Activated CD4-positive, alpha-beta T cell treated with anti-CD3 and anti-CD28 coated beads, Interleukin-2, amount 10 ng/mL, durations not matched to agents 24 days and 14 days (primary cell): ENCODE measurements at regions not wholly inside any gene's neighbourhood (a gene's known extent, or its start where the extent isn't known, plus 50 kb on each side); places are given as distances from the start of the nearest gene placed in this dataset.

Source experiments
- DNase-seq: peaks from one replicate; pipeline ENCODE4 v3.0.0; 2022
- H3K27ac Mint-ChIP-seq: one replicate; pipeline ENCODE4 v1.8.0; 2022; ENCODE audit warnings: mild to moderate bottlenecking, mixed read lengths
- H3K27me3 Mint-ChIP-seq: one replicate; pipeline ENCODE4 v1.8.0; 2022; ENCODE audit warnings: mixed read lengths
- H3K36me3 Mint-ChIP-seq: one replicate; pipeline ENCODE4 v1.8.0; 2022; ENCODE audit warnings: low read depth, mild to moderate bottlenecking, mixed read lengths
- H3K4me1 Mint-ChIP-seq: one replicate; pipeline ENCODE4 v1.8.0; 2021; ENCODE audit warnings: mixed read lengths
- H3K4me3 Mint-ChIP-seq: one replicate; pipeline ENCODE4 v1.8.0; 2022; ENCODE audit warnings: mild to moderate bottlenecking, moderate library complexity, mixed read lengths
- H3K9me3 Mint-ChIP-seq: one replicate; pipeline ENCODE4 v1.8.0; 2021; ENCODE audit warnings: mixed read lengths
- intact Hi-C: fragments of 100-400 bp; cut with micrococcal nuclease; formaldehyde crosslinking; loops from one replicate; pipeline ENCODE4 v1.15.1; 2023

DNA sequence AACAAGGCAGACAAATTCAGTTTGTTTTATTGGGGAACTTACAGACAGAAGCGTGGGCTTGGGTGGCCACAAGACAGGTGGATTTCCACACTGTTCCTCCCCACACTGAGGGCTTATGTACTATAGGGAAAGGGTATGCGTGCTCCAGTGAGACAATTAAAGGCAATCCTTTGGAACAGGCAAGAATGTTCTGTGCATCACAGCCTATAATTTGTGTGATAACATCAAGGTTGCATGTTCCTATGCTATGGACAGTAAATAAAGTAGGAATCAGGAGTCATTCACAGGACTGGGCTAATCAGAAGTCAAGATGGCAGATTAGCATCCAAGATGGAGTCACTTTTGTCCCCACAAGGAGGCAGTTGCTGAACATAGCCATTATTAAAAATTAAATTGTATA lies 84.6 kb upstream of the TRIM2 start:
- no peak for DNase-seq
- Mint-ChIP-seq H3K36me3 (no peaks in the 10 kb centered on the region), H3K27me3 (peaks cover 2% of the 10 kb centered on the region), H3K9me3 (no peaks in the 10 kb centered on the region), H3K4me1 (peaks cover 9% of the 10 kb centered on the region), H3K27ac (no peak overlapping the region), H3K4me3 (no peak overlapping the region)
- intact Hi-C loops = loop anchor here (10.0 kb wide), 2 partner anchors 435 to 1235 kb away; no protein-coding TSS in a partner anchor

DNA sequence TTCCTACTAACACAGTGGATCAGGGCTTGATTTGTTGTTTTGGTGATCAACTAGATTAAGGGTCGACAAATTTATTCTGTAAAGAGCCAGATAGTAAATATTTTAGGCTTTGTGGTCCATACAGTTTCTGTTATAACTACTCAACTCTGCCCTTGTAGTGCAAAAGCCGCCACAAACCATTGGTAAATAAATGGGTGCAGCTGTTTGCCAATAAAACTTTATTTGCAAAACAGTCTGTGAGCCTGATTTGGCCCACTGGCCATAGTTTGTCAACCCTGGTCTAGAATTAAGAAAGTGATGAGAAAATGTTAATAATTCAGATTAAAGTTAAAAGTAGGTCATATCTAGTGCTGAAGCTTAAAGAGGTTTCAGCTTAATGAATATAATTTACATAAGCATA lies 84.0 kb upstream of the TRIM2 start:
- Mint-ChIP-seq H3K4me3 (no peak overlapping the region), H3K27me3 (peaks cover 2% of the 10 kb centered on the region), H3K27ac (no peak overlapping the region), H3K9me3 (no peaks in the 10 kb centered on the region), H3K36me3 (no peaks in the 10 kb centered on the region), H3K4me1 (peaks cover 9% of the 10 kb centered on the region)
- intact Hi-C loops = no loop called here
- DNase-seq = no peak

DNA sequence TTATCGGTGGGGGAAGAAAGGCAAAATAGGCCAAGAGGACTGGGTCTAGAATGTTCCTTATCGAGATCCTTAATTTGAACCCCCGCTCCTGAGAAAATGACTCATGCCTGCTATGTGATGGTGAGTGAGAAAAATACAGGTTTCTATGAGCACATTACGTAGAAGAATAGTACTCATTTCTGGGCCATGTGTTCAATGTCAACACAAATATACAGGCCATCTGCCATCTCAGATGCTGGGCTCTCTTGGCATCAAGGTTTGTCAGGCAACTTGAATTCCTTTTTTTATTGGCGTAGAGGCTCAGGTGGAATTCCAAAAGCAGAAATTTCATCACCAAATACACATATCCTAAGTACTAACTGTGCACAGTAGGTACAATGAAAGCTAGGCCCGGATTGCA lies 81.4 kb upstream of the TRIM2 start:
- Mint-ChIP-seq H3K4me1 (peaks cover 1% of the 10 kb centered on the region), H3K36me3 (no peaks in the 10 kb centered on the region), H3K27me3 (peaks cover 5% of the 10 kb centered on the region), H3K27ac (no peak overlapping the region), H3K9me3 (no peaks in the 10 kb centered on the region), H3K4me3 (no peak overlapping the region)
- intact Hi-C loops = no loop called here
- no peak for DNase-seq

DNA sequence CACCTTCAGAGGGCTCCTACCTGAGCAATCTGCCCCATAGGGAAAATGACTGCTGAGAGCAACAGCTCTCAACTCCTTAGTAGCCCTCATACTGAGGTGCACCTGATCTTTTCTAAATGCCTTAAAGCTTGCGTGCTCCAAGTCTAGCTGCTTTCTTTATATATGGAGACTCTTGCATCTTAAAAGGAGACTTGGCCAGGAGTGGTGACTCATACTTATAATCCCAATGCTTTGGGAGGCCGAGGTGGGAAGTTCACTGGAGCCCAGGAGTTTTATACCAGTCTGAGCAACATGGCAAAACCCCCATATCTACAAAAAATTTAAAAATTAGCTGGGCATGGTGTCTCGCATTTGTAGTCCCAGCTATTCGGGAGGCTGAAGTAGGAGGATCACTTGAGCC lies 78.1 kb upstream of the TRIM2 start:
- Mint-ChIP-seq H3K4me1 (peaks cover 1% of the 10 kb centered on the region), H3K36me3 (no peaks in the 10 kb centered on the region), H3K4me3 (no peak overlapping the region), H3K9me3 (no peaks in the 10 kb centered on the region), H3K27me3 (peaks cover 11% of the 10 kb centered on the region), H3K27ac (no peak overlapping the region)
- intact Hi-C loops = no loop called here
- DNase-seq = no peak

DNA sequence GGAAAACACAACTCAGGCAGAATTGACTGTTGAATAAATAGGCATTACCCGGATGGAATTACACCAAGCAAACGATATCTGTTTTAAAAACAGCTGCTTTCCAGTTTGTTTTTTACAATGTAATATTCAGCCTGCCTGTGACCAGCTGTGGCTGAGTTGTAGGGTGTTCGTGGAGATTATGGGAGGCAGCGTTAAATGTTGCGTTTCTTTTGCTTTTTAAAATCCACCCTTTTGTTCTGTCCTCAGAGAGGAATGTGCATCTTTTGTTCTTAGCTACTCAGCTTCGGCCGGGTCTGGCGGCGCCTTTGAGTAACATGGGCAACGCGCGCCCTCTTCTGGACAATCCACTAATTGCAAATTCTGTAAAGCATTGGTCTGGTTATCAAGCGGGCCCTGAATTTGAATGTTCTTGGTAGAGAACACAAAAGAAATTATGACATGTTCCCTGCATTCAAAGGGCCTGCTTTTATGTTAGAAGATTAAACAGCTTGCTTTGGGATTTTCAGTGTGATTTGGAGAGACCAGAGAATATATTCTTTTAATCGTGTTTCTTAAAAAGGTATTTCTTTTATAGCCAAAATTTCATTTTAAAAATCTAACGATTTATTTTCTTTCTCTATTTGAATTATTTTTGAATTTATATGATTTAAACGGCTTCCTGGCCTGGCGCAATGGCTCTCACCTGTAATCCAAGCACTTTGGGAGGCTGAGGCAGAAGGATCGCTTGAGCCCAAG lies 76.3 kb upstream of the TRIM2 start:
- peak; percentile 95 for DNase-seq
- peaks cover 1% of the 10 kb centered on the region for H3K4me1 Mint-ChIP-seq
- intact Hi-C loops = loop anchor here (1.0 kb wide), 3 partner anchors 12 to 282 kb away; no protein-coding TSS in a partner anchor
- no peak overlapping the region for H3K27ac Mint-ChIP-seq
- no peaks in the 10 kb centered on the region for H3K36me3 Mint-ChIP-seq
- no peak overlapping the region for H3K4me3 Mint-ChIP-seq
- peaks cover 24% of the 10 kb centered on the region for H3K27me3 Mint-ChIP-seq
- no peaks in the 10 kb centered on the region for H3K9me3 Mint-ChIP-seq

DNA sequence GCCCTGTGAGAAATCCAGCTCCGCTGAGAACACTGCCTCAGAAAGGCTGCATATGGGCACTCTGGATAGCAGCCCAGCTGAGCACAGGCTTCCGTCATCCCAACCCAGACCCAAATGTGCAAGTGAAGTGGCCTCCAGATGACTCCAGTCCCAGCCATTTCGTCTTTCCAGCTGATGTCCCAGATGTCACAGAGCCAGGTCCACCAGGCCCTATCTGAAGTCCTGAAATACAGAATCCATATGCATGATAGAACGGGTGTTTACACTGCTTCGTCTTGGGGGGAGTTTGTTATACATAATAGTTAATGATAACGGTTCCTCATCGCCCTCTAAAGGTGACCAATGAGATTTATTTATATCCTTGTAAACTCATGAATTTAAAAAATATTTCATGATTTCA lies 72.6 kb upstream of the TRIM2 start:
- Mint-ChIP-seq H3K4me3 (no peak overlapping the region), H3K27me3 (peaks cover 31% of the 10 kb centered on the region), H3K9me3 (no peaks in the 10 kb centered on the region), H3K4me1 (peaks cover 19% of the 10 kb centered on the region), H3K36me3 (no peaks in the 10 kb centered on the region), H3K27ac (no peak overlapping the region)
- intact Hi-C loops = no loop called here
- DNase-seq = no peak

DNA sequence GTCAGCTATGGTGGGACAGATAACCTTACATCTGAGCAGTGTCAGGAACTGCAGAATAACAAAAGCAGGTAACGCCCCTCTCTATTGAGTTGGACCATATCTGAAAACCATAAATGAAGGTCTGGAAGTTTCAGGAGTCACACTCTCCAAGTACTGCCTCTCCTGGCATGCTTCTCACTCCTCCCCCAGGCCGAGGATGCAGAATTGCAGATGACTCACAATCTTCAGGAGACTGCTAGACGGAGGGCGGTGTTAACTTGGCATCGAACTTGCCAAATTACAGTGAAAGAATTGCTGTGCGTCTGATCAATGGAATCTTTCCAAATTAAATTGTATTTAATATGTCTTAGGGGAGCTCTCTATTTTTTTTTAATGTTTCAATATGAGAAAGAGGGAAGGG lies 67.1 kb upstream of the TRIM2 start:
- H3K4me1 Mint-ChIP-seq = peaks cover 19% of the 10 kb centered on the region
- no peak overlapping the region for H3K4me3 Mint-ChIP-seq
- no peaks in the 10 kb centered on the region for H3K9me3 Mint-ChIP-seq
- no peak for DNase-seq
- H3K27ac Mint-ChIP-seq = no peak overlapping the region
- peaks cover 30% of the 10 kb centered on the region for H3K27me3 Mint-ChIP-seq
- no peaks in the 10 kb centered on the region for H3K36me3 Mint-ChIP-seq
- intact Hi-C loops = no loop called here

DNA sequence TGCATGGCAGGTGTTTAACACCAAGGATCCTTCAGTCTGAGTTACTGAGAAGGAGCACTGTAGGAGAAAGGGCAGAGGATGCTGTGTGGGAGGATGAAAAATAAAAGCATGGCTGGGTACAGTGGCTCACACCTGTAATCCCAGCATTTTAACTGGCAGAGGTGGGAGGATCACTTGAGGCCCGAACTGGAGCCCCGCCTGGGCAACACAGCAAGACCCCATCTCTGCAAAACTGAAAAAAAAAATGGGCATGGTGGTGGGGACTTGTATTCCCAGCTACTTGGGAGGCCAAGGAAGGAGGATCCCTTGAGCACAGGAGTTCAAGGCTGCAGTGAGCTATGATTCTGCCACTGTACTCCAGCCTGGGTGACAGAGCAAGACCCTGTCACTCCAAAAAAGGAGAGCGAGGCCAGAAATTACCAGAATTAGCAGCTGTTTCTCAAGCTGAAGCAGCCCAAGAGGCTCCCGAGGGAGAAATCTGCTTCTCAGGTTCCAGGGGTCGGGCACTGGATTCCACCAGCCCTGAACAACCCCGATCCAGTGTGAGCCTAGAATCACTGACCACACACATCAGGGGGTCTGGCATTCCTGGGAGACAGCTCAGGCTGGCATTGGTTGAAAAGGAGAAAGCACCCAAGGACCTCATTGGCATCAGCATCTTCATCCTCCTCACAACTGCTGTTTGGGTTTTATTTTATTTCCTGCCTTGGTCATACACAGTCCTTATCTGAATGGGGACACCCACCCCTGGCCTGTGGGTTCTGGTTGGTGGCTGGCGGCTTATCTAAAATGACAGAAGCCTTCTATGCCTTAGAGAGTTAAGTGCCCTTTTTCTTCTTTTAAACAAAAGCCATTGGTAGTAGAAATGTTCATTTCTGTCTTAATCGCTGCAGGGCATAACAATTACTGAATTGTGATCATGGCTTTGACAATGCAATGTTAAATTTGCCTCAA lies 66.3 kb upstream of the TRIM2 start:
- Mint-ChIP-seq H3K27ac (no peak overlapping the region), H3K27me3 (peaks cover 26% of the 10 kb centered on the region), H3K4me1 (peaks cover 19% of the 10 kb centered on the region), H3K9me3 (no peaks in the 10 kb centered on the region), H3K4me3 (no peak overlapping the region), H3K36me3 (no peaks in the 10 kb centered on the region)
- no peak for DNase-seq
- intact Hi-C loops = no loop called here

DNA sequence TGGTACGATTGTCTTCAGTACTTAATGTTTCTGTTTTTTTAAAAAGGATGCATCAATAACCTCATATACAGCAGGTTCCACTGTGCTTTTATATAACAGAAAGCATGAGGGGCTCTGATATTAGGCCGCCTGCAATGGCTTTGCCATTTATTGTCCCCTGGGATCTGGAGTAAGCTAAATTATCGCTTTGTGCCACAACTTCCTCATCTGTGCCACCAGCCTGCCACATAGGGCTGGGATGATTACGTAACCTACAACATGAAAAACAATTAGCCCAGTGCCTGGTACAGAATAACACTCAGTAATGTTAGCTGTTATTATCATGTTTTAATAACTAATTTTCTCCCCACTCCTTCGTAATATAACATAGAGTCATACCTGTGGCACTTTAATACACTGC lies 65.5 kb upstream of the TRIM2 start:
- no peaks in the 10 kb centered on the region for H3K9me3 Mint-ChIP-seq

DNA sequence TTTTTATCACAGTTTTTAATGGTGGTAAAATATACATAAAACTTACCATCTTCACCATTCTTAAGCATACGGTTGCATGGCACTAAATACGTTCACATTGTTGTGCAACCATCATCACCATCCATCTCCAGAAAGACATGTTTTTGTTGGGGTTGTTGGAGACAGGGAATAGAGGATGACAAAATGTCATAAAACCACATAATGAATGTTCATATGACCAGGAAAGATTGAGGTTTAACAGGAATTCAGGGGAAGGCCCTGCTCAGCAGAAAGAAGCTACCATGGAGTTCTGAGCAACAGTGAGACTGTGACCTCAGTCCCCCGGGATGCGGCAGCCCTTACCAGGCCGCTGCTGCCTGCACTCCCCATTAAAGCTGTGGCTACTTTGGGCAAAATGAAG lies 63.9 kb upstream of the TRIM2 start:
- DNase-seq = no peak

More for the DNA sequence above, 65.5 kb upstream of the TRIM2 start:
- no peaks in the 10 kb centered on the region for H3K36me3 Mint-ChIP-seq
- no peak for DNase-seq
- H3K4me1 Mint-ChIP-seq = peaks cover 17% of the 10 kb centered on the region
- no peak overlapping the region for H3K4me3 Mint-ChIP-seq
- H3K27me3 Mint-ChIP-seq = peaks cover 25% of the 10 kb centered on the region
- intact Hi-C loops = no loop called here
- H3K27ac Mint-ChIP-seq = no peak overlapping the region

DNA sequence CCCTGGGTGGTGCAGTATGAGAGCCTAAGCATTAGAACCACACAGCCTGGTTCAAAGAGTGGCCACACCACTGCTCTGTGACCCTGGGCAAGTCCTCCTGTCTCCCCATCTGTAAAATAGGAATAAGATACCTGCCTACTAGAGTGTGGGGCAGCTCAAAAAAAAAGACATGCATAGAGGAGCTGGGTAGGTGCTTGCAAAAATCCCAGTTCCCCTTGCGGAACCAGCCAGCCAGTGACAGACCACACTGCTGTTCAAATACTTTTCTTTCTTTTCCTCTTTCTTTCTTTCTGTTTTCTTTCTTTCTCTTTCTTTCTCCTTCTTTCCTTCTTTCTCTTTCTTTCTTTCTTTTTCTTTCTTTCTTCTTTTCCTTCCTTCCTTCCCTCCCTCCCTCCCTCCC lies 63.0 kb upstream of the TRIM2 start:
- no peak overlapping the region for H3K27ac Mint-ChIP-seq
- no peak for DNase-seq
- peaks cover 4% of the 10 kb centered on the region for H3K4me1 Mint-ChIP-seq
- intact Hi-C loops = no loop called here
- no peaks in the 10 kb centered on the region for H3K36me3 Mint-ChIP-seq
- H3K4me3 Mint-ChIP-seq = no peak overlapping the region
- peaks cover 25% of the 10 kb centered on the region for H3K27me3 Mint-ChIP-seq
- no peaks in the 10 kb centered on the region for H3K9me3 Mint-ChIP-seq

More for the DNA sequence above, 63.9 kb upstream of the TRIM2 start:
- Mint-ChIP-seq H3K36me3 (no peaks in the 10 kb centered on the region), H3K4me1 (peaks cover 4% of the 10 kb centered on the region), H3K9me3 (no peaks in the 10 kb centered on the region), H3K4me3 (no peak overlapping the region), H3K27me3 (peaks cover 25% of the 10 kb centered on the region), H3K27ac (no peak overlapping the region)
- intact Hi-C loops = no loop called here

DNA sequence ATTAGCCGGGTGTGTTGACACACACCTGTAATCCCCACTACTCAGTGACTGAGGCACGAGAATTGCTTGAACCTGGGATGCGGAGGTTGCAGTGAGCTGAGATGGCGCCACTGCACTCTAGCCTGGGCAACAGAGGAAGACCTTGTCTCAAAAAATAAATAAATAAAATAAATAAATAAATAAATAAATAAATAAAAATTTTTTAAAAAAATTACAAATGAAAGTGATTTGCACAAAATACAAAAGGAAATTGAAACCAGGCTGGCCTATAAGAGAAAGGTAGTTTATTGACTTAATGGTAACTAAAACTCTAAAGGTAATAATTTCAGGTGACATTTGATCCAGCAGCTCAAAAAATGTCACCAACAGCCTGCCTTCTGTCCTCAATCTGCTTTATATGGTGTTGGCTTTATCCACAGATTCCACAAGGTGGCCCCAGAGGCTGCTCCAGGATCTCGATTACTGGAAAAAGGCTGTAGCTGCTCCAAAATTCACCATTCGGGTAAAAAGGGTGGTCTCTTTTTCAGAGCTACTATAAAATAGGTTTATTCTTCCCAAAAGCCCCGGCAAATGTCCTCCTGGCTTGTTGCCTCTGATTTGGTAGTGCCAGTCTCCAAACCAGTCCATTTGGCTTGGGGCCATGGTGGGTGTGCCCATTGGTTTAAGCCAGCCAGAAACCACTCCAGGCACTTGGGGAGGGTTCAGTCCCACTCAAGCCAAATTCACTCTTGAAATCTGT lies 61.4 kb upstream of the TRIM2 start:
- Mint-ChIP-seq H3K36me3 (no peaks in the 10 kb centered on the region), H3K27ac (no peak overlapping the region), H3K27me3 (peaks cover 16% of the 10 kb centered on the region), H3K4me1 (peaks cover 4% of the 10 kb centered on the region), H3K4me3 (no peak overlapping the region), H3K9me3 (no peaks in the 10 kb centered on the region)
- intact Hi-C loops = loop anchor here (1.0 kb wide), 4 partner anchors 175 to 607 kb away; no protein-coding TSS in a partner anchor
- DNase-seq = peak; percentile 83

DNA sequence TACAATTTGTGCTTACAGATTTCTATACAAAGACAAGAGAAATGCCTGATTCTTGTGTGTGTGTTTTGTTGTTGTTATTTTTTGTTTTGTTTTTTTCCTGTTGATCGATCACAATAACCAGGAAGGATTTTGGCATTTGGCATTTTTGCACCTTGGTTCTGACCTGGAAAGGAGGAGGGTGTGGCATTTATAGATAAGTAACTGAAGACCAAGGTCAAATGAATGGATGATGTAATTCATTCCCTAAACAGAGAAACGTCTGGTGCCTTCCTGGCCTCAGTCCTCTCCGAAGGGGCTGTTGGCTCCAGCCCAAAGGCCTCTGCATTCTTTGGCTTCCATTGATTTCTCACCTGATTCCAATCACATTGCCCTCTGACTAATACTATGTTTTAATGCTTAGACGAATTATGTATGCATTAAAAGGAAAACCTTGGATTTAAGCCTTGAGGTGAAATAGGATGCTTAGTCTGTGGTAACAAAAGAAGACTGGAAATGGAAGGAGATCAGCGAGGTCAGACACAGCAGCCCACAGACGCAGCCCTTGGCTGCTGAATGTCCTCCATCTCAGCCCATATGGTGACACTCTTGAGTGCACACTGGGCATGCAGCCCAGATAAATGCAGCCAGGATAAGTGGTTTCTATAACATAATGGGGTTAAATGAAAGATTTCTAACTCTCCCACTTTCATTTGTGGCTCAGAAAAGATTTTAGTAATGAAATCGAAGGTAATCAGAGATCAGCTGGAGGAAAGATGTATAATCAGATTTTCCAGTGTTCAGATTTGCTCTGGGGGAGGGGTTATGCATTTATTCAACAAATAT lies 60.5 kb upstream of the TRIM2 start:
- DNase-seq = no peak
- Mint-ChIP-seq H3K9me3 (no peaks in the 10 kb centered on the region), H3K27me3 (peaks cover 18% of the 10 kb centered on the region)

More for the DNA sequence above, 60.5 kb upstream of the TRIM2 start:
- Mint-ChIP-seq H3K36me3 (no peaks in the 10 kb centered on the region), H3K4me1 (peaks cover 2% of the 10 kb centered on the region), H3K4me3 (no peak overlapping the region), H3K27ac (no peak overlapping the region)
- intact Hi-C loops = loop anchor here (1.0 kb wide), 4 partner anchors 175 to 607 kb away; no protein-coding TSS in a partner anchor
